GM23338 (cell line): ENCODE measurements at regions not wholly inside any gene's neighbourhood (a gene's known extent, or its start where the extent isn't known, plus 50 kb on each side); places are given as distances from the start of the nearest gene placed in this dataset.

Experiments used
- ATAC-seq: fragments of 200-7000 bp; cut with Tn5 transposase; 3 replicates; pipeline ENCODE4 v1.9.1; 2020
- DNase-seq: peaks from one replicate; pipeline ENCODE4 v3.0.0-alpha.2; 2015; ENCODE audit warnings: low spot score
- H2AFZ ChIP-seq: fragments of 200-600 bp; sonication (generic); 2 replicates; pipeline ENCODE4 v1.8.0; 2016; ENCODE audit warnings: antibody characterized with exemption, mild to moderate bottlenecking, moderate library complexity
- H3F3A ChIP-seq: fragments of 200-600 bp; sonication (generic); replicated peaks from 2 replicates; pipeline ENCODE4 v1.8.0; 2017; ENCODE audit warnings: antibody characterized with exemption, mixed run types, low read depth
- H3K27ac ChIP-seq: fragments of 200-600 bp; sonication (generic); 2 replicates; pipeline ENCODE4 v1.6.1; 2016; ENCODE audit warnings: low read depth
- H3K27me3 ChIP-seq: fragments of 200-600 bp; sonication (generic); 2 replicates; pipeline ENCODE4 v1.8.0; 2016; ENCODE audit warnings: mild to moderate bottlenecking, mixed run types, moderate library complexity; ENCODE audit not compliant: insufficient read depth
- H3K36me3 ChIP-seq: fragments of 200-600 bp; sonication (generic); 2 replicates; pipeline ENCODE4 v1.8.0; 2016; ENCODE audit warnings: mild to moderate bottlenecking; ENCODE audit not compliant: insufficient read depth
- H3K4me1 ChIP-seq: fragments of 200-600 bp; sonication (generic); 2 replicates; pipeline ENCODE4 v1.8.0; 2016; ENCODE audit warnings: mild to moderate bottlenecking, moderate library complexity; ENCODE audit not compliant: insufficient read depth
- H3K4me2 ChIP-seq: fragments of 200-600 bp; sonication (generic); 2 replicates; pipeline ENCODE4 v1.7.1; 2017; ENCODE audit warnings: mixed run types
- H3K4me3 ChIP-seq: fragments of 200-600 bp; sonication (generic); 2 replicates; pipeline ENCODE4 v1.6.1; 2016; ENCODE audit warnings: mixed run types
- H3K79me2 ChIP-seq: fragments of 200-600 bp; sonication (generic); replicated peaks from 2 replicates; pipeline ENCODE4 v1.8.0; 2017; ENCODE audit warnings: mild to moderate bottlenecking; ENCODE audit not compliant: insufficient read depth
- H3K9me2 ChIP-seq: fragments of 200-600 bp; sonication (generic); 2 replicates; pipeline ENCODE4 v1.8.0; 2017; ENCODE audit not compliant: insufficient read depth
- H4K20me1 ChIP-seq: fragments of 200-600 bp; sonication (generic); replicated peaks from 2 replicates; pipeline ENCODE4 v1.8.0; 2017; ENCODE audit warnings: mild to moderate bottlenecking; ENCODE audit not compliant: insufficient read depth
- H3K27ac Mint-ChIP-seq: 2 replicates; pipeline ENCODE4 v1.8.0; 2020; ENCODE audit warnings: inconsistent platforms, mild to moderate bottlenecking, moderate library complexity, mixed read lengths
- H3K27me3 Mint-ChIP-seq: 3 replicates; pipeline ENCODE4 v1.8.0; 2022; ENCODE audit warnings: low read depth, mild to moderate bottlenecking, moderate library complexity, mixed read lengths, inconsistent platforms; ENCODE audit not compliant: insufficient read depth, poor library complexity
- H3K36me3 Mint-ChIP-seq: 3 replicates; pipeline ENCODE4 v1.8.0; 2021; ENCODE audit warnings: low read depth, mild to moderate bottlenecking, inconsistent platforms, moderate library complexity, mixed read lengths
- H3K4me1 Mint-ChIP-seq: 3 replicates; pipeline ENCODE4 v1.8.0; 2020; ENCODE audit warnings: mild to moderate bottlenecking, inconsistent platforms, mixed read lengths
- H3K4me3 Mint-ChIP-seq: 3 replicates; pipeline ENCODE4 v1.8.0; 2021; ENCODE audit warnings: moderate library complexity, mild to moderate bottlenecking, inconsistent platforms, mixed read lengths
- H3K9me3 Mint-ChIP-seq: 3 replicates; pipeline ENCODE4 v1.8.0; 2020; ENCODE audit warnings: moderate library complexity, mild to moderate bottlenecking, inconsistent platforms, mixed read lengths
- CREB1 ChIP-seq: fragments of 250-450 bp; sonication (Bioruptor Pico); IDR thresholded peaks from 2 replicates; pipeline ENCODE4 v1.5.0; 2020; ENCODE audit warnings: low read depth, mild to moderate bottlenecking, moderate library complexity
- EZH2 ChIP-seq: fragments of 200-600 bp; sonication (generic); IDR thresholded peaks from one replicate; pipeline ENCODE4 v1.8.0; 2017; ENCODE audit warnings: antibody characterized with exemption, mild to moderate bottlenecking, low read depth; ENCODE audit not compliant: unreplicated experiment
- EZH2phosphoT487 ChIP-seq: fragments of 200-600 bp; sonication (generic); IDR thresholded peaks from one replicate; pipeline ENCODE4 v1.8.1; 2018; ENCODE audit warnings: antibody characterized with exemption; ENCODE audit not compliant: unreplicated experiment
- JUNB ChIP-seq: IDR thresholded peaks from one replicate; pipeline ENCODE4 v1.6.1; 2016; ENCODE audit warnings: antibody characterized with exemption; ENCODE audit not compliant: unreplicated experiment
- NANOG ChIP-seq: IDR thresholded peaks from 2 replicates; pipeline ENCODE4 v1.6.1; 2016; ENCODE audit warnings: antibody characterized with exemption, borderline replicate concordance
- POLR2AphosphoS5 ChIP-seq: IDR thresholded peaks from 2 replicates; pipeline ENCODE4 v1.6.1; 2016; ENCODE audit warnings: antibody characterized with exemption, low read depth
- STAT1 ChIP-seq: IDR thresholded peaks from one replicate; pipeline ENCODE4 v1.6.1; 2016; ENCODE audit warnings: antibody characterized with exemption; ENCODE audit not compliant: unreplicated experiment
- ZNF114 ChIP-seq: fragments of 250-450 bp; sonication (Bioruptor Pico); IDR thresholded peaks from 2 replicates; pipeline ENCODE4 v1.5.0; 2020; ENCODE audit warnings: mild to moderate bottlenecking, moderate library complexity
- ZNF331 ChIP-seq: fragments of 250-450 bp; sonication (Bioruptor Pico); IDR thresholded peaks from 2 replicates; pipeline ENCODE4 v1.5.0; 2020; ENCODE audit warnings: low read depth, mild to moderate bottlenecking, moderate library complexity
- TF ChIP-seq, protein P1 (sequence below): IDR thresholded peaks from one replicate; pipeline ENCODE4 v1.6.1; 2018; ENCODE audit warnings: antibody characterized with exemption; ENCODE audit not compliant: unreplicated experiment
- TF ChIP-seq, protein P2 (sequence below): fragments of 250-450 bp; sonication (Bioruptor Pico); IDR thresholded peaks from 2 replicates; pipeline ENCODE4 v1.5.0; 2020; ENCODE audit warnings: mild to moderate bottlenecking, moderate library complexity
- TF ChIP-seq, protein P3 (sequence below): IDR thresholded peaks from 2 replicates; pipeline ENCODE4 v1.6.1; 2016; ENCODE audit warnings: antibody characterized with exemption

DNA sequence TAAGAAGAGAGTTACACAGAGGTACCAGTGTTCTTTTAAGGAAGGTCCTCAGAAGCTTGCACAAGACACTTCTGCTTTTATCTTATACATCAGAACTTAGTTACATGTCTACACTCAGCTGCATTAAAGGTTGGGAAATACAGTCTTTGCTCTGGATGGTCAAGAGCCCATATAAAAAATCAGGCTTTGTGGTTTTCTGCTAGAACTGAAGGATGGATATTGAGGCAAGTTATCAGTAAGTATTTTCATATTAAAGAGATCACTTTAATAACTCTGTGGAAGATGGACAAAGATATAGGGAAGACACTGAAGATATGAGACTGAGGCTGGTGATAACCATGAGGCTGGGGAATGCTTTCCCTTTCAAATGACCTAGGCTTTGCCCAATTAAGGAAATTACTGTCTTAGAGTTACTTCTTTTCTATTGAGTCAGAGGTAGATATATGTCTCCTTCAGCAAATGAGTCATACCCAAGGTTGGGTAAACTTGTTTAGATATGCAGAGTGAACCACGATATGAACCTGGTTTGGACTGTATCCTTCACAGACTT lies 87.0 kb upstream of the TNC start:
- no peak overlapping the region for H3K27ac ChIP-seq
- ATAC-seq (no peak), DNase-seq (no peak)
- TF ChIP-seq POLR2AphosphoS5 = no peak
- no peak for TF ChIP-seq ZNF331 (CRISPR knock-in tag)
- no peak for TF ChIP-seq NANOG
- no peak for TF ChIP-seq CREB1
- TF ChIP-seq STAT1 = no peak
- no peak for TF ChIP-seq JUNB
- TF ChIP-seq ZNF114 (CRISPR knock-in tag) = no peak
- TF ChIP-seq, protein P1, sequence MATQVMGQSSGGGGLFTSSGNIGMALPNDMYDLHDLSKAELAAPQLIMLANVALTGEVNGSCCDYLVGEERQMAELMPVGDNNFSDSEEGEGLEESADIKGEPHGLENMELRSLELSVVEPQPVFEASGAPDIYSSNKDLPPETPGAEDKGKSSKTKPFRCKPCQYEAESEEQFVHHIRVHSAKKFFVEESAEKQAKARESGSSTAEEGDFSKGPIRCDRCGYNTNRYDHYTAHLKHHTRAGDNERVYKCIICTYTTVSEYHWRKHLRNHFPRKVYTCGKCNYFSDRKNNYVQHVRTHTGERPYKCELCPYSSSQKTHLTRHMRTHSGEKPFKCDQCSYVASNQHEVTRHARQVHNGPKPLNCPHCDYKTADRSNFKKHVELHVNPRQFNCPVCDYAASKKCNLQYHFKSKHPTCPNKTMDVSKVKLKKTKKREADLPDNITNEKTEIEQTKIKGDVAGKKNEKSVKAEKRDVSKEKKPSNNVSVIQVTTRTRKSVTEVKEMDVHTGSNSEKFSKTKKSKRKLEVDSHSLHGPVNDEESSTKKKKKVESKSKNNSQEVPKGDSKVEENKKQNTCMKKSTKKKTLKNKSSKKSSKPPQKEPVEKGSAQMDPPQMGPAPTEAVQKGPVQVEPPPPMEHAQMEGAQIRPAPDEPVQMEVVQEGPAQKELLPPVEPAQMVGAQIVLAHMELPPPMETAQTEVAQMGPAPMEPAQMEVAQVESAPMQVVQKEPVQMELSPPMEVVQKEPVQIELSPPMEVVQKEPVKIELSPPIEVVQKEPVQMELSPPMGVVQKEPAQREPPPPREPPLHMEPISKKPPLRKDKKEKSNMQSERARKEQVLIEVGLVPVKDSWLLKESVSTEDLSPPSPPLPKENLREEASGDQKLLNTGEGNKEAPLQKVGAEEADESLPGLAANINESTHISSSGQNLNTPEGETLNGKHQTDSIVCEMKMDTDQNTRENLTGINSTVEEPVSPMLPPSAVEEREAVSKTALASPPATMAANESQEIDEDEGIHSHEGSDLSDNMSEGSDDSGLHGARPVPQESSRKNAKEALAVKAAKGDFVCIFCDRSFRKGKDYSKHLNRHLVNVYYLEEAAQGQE = no peak
- TF ChIP-seq, protein P2, sequence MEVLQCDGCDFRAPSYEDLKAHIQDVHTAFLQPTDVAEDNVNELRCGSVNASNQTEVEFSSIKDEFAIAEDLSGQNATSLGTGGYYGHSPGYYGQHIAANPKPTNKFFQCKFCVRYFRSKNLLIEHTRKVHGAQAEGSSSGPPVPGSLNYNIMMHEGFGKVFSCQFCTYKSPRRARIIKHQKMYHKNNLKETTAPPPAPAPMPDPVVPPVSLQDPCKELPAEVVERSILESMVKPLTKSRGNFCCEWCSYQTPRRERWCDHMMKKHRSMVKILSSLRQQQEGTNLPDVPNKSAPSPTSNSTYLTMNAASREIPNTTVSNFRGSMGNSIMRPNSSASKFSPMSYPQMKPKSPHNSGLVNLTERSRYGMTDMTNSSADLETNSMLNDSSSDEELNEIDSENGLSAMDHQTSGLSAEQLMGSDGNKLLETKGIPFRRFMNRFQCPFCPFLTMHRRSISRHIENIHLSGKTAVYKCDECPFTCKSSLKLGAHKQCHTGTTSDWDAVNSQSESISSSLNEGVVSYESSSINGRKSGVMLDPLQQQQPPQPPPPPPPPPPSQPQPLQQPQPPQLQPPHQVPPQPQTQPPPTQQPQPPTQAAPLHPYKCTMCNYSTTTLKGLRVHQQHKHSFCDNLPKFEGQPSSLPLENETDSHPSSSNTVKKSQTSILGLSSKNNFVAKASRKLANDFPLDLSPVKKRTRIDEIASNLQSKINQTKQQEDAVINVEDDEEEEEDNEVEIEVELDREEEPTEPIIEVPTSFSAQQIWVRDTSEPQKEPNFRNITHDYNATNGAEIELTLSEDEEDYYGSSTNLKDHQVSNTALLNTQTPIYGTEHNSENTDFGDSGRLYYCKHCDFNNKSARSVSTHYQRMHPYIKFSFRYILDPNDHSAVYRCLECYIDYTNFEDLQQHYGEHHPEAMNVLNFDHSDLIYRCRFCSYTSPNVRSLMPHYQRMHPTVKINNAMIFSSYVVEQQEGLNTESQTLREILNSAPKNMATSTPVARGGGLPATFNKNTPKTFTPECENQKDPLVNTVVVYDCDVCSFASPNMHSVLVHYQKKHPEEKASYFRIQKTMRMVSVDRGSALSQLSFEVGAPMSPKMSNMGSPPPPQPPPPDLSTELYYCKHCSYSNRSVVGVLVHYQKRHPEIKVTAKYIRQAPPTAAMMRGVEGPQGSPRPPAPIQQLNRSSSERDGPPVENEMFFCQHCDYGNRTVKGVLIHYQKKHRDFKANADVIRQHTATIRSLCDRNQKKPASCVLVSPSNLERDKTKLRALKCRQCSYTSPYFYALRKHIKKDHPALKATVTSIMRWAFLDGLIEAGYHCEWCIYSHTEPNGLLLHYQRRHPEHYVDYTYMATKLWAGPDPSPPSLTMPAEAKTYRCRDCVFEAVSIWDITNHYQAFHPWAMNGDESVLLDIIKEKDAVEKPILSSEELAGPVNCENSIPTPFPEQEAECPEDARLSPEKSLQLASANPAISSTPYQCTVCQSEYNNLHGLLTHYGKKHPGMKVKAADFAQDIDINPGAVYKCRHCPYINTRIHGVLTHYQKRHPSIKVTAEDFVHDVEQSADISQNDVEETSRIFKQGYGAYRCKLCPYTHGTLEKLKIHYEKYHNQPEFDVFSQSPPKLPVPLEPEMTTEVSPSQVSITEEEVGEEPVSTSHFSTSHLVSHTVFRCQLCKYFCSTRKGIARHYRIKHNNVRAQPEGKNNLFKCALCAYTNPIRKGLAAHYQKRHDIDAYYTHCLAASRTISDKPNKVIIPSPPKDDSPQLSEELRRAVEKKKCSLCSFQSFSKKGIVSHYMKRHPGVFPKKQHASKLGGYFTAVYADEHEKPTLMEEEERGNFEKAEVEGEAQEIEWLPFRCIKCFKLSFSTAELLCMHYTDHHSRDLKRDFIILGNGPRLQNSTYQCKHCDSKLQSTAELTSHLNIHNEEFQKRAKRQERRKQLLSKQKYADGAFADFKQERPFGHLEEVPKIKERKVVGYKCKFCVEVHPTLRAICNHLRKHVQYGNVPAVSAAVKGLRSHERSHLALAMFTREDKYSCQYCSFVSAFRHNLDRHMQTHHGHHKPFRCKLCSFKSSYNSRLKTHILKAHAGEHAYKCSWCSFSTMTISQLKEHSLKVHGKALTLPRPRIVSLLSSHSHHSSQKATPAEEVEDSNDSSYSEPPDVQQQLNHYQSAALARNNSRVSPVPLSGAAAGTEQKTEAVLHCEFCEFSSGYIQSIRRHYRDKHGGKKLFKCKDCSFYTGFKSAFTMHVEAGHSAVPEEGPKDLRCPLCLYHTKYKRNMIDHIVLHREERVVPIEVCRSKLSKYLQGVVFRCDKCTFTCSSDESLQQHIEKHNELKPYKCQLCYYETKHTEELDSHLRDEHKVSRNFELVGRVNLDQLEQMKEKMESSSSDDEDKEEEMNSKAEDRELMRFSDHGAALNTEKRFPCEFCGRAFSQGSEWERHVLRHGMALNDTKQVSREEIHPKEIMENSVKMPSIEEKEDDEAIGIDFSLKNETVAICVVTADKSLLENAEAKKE = no peak
- TF ChIP-seq, protein P3, sequence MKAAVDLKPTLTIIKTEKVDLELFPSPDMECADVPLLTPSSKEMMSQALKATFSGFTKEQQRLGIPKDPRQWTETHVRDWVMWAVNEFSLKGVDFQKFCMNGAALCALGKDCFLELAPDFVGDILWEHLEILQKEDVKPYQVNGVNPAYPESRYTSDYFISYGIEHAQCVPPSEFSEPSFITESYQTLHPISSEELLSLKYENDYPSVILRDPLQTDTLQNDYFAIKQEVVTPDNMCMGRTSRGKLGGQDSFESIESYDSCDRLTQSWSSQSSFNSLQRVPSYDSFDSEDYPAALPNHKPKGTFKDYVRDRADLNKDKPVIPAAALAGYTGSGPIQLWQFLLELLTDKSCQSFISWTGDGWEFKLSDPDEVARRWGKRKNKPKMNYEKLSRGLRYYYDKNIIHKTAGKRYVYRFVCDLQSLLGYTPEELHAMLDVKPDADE = no peak
- no peak for TF ChIP-seq EZH2phosphoT487
- TF ChIP-seq EZH2 = no peak
- H3K27me3 ChIP-seq = no peaks in the 10 kb centered on the region
- peaks cover 3% of the 10 kb centered on the region; the same call in 1 of the 3 replicates for H3K4me1 Mint-ChIP-seq
- no peaks in the 10 kb centered on the region for H3K27me3 Mint-ChIP-seq
- no peak overlapping the region for H3K4me3 ChIP-seq
- no peaks in the 10 kb centered on the region for H3K4me1 ChIP-seq
- no peak overlapping the region for H3K4me2 ChIP-seq
- H3K36me3 ChIP-seq = no peaks in the 10 kb centered on the region
- no peaks in the 10 kb centered on the region for H4K20me1 ChIP-seq
- H3K4me3 Mint-ChIP-seq = no peak overlapping the region
- H3K36me3 Mint-ChIP-seq = no peaks in the 10 kb centered on the region
- H3K9me2 ChIP-seq = peaks cover 35% of the 10 kb centered on the region; the same call in 1 of the 2 replicates
- H3F3A ChIP-seq = no peaks in the 10 kb centered on the region
- H2AFZ ChIP-seq = no peak overlapping the region
- no peaks in the 10 kb centered on the region for H3K9me3 Mint-ChIP-seq
- H3K79me2 ChIP-seq = no peaks in the 10 kb centered on the region
- H3K27ac Mint-ChIP-seq = no peak overlapping the region
